Iris pigment epithelial cell (primary cell): ENCODE measurements at regions not wholly inside any gene's neighbourhood (a gene's known extent, or its start where the extent isn't known, plus 50 kb on each side); places are given as distances from the start of the nearest gene placed in this dataset.
A peak's percentile ranks its signal among the peaks of the same experiment; 100 is the strongest.

Source experiments
- DNase-seq: peaks from one replicate; pipeline ENCODE4 v3.0.0-alpha.2; 2011; ENCODE audit warnings: low read depth

DNA sequence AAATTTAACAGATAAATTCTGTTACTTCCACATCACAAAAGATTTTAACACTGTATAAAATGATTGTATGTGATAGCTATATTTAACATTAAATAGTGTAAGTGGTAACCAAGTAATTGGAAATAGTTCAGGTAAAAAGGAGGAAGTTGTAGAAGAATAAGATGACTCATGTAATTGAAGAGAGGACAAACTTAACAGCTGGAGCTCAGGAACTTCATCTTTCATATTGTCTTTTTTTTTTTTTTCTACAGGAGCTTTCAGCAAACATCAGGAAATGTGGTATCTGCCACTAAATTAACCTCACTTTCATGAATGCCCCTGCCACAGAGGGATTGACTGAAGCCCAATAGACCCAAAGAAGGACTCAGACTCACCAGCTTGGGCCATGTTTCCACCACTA, 188.4 kb upstream of the VEGFC start:
- DNase-seq, result no peak

DNA sequence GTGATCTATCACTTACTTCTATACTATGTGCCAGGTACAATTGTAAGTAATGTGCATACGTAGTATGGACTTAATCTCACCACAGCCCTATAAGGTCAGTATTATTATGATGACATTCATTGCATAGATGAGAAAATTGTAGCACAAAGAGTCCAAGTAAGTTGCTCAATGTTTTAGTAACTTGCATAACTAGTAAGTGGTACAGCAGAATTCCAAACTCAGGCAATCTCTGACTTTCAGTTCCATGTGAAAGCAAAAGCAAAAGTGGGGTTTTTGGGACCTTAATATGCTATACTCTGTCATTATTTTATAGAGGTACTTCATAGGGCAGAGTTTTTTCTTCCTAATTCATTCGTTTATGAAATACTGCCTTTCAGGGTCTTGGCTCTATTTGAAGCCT, 188.8 kb upstream of the VEGFC start:
- peak; percentile 89 for DNase-seq

DNA sequence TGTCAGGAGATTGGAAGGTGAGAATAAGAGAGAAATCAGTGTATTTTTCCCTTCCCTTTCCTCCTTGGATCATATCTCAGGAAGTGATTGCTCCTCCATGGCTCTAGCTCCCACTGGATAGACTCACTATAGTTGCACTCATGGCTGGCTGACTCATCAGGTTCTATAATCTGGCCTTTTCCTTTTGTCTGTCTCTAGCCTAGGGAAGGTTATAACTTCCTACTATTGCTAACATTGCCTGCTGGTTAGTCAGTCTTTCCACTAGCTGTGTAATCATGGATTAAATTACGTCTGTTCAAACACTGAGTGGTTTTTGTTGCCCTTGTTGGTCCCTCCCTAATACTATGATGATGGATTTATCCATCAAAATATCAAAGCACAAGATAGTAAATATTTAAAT, 195.5 kb upstream of the VEGFC start:
- peak; percentile 95 for DNase-seq

DNA sequence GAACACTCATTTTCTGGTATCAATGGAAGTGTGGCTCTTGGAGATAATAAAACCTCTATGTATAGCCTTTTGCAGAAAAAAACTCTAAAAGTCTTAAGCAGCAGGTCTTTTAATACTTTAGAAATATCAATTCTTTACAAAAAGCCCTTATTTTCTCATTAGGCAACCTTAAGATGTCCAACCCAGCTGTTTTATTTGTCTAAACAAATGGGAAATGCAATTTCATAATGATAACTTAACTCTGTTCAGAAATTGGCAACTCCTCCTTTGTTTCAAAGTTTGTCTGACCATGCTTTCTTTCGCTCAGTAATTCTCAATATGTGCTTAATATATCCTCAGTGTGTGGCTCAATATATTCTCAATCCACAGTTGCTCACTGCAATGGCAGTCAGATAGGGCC, 196.5 kb upstream of the VEGFC start:
- DNase-seq, result no peak

DNA sequence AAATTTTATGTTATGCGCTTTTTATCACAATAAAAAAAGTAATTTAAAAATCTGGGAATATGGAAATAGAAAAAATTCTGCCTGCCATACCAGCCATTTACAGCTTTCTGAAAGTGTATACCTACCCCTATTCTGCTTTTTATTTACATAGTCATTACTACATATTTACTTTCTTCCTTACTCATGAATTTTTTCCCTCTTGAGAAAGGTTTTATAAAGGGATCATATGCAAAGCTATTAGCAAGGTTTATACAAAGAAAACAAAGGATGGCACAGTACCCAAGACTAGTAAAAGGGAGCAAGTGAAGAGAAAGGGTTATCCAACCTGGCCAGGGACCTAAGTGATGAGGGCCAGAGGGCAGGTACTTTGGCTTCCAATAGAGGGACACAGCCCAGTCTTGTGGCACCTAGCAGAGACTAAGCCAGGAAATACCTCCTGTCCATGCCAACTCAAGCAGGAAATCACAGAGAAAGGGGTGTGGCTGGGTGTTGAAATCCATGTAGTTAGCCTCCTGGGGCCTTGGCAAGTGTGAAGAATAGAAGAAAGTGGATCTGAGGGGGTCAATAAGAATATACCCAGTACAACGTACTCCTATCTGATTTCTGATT, 207.3 kb upstream of the VEGFC start:
- DNase-seq, result no peak

DNA sequence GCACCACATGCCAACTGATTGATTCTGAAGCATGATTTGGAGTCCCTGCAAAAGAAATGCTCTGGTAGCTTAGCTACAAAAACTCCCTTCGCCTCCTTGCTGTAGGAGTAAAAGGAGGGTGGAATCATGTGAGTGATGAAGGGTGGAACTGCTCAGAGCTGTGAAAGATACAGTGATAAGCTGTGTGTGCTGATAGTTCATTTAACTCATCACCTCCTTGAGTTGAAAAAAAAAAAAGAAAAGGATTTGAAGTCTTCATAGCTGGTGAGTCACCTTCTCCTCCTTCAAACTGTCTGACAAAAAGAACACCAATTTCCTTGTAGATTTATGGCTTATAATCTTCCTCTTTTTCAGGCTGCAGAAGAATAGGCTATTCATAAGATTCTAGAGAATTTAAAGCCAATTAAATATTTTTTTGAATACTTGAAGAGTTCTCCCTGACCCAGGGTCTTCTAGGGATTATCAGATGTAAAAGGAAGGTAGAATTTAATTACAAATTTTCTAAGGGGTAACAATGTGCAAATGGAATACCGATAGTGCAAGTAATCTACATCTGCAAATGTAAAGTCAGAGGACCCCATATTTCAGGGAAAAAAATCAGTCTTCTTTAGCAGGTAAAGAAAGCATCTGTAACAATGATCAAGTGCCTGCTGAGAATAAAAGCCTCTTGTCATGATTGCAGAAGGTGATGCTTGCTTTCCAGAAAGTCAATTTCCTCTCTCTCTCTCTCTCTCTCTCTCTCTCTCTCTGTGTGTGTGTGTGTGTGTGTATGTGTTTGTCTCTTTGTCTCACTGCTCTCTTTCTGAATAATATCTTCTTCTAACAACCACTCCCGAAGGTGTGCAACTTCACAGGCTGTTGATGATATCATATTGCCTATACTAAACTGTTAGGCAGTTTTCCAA, 208.8 kb upstream of the VEGFC start:
- DNase-seq, result peak; percentile 56

DNA sequence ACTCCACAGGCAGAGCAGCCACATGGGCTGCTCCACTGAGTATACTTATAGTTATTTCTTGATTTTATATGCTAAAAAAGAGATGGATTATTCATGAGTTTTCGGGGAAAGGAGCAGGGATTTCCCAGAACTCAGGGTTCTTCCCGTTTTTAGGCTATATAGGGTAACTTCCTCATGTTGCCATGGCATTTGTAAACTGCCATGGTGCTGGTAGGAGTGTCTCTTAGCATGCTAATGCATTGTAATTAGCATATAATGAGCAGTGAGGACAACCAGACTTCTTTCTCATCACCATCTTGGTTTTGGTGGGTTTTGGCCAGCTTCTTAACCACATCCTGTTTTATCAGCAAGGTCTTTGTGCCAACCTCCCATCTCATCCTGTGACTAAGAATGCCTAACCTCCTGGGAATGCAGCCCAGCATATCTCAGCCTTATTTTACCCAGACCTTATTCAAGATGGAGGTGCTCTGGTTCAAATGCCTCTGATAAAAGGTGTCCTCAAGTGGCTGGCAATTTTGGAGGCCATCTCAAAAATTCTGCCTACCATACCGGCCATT, 213.0 kb upstream of the VEGFC start:
- peak; percentile 69 for DNase-seq

DNA sequence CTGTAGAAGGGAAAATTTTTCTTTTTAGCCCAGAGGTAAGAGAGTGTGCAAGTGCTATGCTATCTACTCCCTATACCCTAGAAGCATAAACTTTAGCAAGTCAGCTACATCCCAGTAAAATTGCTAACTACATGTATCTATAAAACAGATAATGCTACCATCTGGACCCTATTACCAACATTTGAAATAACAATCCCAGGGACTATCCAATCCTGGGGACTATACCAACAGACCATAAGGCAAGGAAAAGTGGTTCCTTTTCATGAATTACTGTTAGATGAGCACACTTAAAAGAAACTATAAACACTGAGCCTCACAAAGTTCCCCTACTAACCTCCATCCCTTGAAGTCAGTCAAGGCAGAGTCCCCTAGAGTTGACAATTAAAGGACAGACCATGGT, 213.6 kb upstream of the VEGFC start:
- DNase-seq, result no peak

DNA sequence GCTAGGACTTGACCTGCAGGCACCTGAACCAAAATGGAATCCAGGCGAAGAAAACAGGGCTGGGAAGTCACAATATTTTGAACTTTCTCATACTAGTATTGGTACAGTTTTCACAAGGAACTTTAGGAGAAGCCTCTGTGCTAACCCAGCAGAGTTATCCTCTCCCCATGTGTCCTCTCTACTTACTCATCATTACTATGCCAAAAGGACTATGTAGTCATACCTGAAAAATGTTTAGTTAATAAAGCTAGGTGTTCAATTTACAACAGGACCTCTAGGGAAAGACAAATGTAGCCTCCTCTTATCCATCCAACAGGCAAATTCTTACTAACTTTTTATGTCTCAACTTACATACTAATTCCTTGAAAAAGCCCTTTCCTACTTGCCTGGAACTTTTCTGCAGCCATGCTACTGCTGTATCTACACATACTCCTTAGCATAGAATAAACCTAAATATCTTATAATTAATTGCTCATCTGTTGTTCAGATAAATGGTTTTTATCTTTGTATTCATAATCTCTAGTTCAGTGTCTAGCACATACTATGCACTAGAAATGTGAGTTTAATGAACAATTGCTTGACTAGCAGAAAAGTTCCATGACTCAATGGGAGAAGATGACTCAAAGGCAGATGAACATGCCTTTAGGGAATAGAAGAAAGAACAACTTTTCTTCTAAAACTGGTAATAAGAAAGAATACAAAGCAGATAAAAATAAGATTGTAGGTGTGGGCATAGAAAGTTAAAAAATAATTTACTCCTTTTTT, 215.5 kb upstream of the VEGFC start:
- peak; percentile 67 for DNase-seq

DNA sequence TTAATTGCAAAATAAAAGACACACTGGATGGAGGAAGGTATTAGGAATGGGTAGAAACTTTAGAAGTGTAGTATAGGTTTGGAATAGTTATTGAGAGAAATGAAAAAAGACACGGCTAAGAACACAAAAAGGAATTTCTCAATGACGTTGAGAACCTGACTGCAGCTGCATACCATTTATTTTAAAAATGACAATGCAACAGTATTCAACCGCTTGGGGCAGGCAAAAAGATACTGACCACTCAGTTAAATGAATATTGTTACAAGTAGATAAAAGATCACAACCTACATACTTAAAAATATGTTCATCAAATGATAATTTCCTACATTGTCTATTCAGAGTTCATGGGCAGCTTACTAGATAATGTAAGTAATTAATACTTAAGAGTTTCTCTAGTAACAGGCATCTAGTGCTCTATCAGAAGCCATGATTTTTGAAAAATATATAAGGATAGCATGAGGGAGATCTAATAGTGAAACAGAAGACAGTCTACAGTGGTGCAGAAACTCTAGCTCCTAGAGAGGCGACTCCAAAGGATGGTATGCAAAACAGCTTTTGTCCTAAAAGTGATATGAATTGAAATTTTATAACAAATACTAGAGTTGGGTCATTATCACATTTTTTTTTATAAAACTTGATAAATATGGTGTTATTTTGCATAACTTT, 216.2 kb upstream of the VEGFC start:
- DNase-seq, result no peak

DNA sequence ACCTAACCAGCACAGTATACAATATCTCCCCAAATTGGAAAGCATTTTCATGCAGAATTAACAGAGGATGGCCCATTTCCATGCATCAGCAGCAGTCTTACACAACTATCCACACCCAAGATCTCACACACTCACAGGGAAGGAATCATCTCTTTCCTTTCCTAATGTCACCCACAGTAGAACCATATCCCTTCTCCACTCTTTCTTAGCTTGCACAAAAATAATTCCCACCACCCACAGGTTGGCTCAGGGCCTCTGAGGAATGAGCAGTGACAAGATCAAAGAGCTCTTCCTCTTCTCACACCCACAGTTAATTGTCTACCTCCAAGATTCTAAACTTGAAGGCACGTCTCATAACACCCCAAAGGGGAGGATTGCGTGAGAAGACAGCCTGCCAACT, 217.7 kb upstream of the VEGFC start:
- no peak for DNase-seq

DNA sequence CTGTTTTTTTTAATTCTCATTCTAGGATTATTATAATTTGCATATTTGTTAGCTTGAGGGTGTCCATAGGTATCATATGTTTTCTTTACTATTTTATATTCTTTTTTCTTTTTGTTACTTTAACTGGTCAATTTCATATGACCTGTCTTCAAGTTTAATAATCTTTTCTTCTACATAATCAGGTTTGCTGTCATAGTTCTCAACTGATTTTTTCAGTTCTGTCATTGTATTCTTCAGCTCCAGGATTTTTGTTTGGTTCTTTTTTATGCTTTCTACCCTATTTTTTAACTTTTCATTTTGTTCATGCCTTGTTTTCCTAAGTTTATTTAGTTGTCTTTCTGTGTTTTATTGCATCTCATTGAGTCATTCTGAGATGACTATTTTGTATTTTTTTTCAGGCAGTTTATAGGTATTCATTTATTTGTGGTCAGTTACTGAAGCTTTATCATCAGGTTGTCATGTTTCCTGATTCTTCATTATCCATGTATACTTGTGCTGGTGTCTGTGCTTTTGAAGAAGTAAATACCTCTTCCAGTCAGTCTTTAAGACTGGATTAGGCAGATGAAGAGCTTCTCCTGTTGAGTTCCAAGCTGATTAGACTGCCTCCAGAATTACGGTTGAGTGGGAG, 220.3 kb upstream of the VEGFC start:
- DNase-seq, result no peak

DNA sequence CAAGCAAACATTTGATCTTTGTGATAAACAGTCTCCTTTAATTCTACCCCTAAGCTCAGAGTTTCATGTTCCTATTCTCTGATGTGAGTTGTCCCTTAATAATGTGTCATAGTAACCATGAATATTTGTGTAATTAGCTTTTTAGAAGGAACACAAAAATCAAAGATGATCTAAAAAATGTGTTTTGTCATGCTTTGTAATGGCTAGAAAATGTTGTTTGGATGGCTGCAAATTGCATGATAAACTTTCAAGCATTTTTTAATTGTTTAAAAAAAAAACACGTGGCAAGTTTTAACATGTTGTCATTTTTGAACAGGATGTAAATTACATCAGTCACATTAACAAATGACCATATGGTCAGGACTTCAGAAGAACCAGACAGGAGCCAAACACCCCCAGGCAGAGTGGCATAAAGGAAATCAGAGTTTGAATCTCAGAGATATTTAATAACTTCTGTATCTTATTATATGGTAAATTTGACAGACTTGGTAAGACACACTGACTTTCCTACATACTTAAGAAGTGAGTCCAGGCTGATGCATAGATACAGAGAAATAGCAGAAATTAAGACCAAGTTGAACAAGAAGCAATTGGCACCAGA, 223.9 kb upstream of the VEGFC start:
- DNase-seq, result peak; percentile 27

DNA sequence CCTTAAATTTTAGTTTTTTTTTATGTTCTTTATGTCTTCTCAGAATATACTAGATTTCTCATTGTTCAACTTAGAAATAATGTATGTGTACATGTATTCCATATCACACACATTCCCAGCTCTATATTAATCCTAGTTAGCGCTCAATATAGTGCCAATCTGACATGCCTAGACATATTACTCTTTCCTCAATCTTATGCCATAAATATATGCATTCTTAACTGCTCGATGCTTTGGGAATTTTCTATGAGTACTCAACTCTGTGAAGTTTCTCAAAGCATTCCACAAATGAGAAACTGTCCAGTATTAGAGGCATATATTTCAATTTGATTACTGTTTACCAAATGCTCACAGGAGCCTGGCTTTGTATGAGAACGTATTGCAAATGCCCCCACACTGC, 231.2 kb upstream of the VEGFC start:
- no peak for DNase-seq

DNA sequence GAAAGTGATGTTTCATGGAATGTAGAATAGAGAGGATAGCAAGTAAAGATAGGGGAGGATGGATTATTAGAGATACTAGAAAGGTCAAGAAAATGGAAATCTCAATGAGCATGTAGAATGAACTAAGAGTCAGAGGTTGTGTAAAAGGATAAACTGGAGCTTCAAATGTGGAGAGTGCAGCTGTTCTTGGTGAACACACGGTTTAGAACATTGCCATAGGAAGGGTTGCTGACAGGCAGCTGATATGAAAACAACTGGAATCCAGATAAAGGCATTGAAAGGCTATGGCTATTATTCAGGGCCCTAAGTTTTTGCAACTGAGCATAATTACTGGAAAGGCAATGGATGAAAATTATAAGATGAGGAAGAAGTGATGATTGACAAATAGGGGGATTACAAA, 239.6 kb upstream of the VEGFC start:
- no peak for DNase-seq

DNA sequence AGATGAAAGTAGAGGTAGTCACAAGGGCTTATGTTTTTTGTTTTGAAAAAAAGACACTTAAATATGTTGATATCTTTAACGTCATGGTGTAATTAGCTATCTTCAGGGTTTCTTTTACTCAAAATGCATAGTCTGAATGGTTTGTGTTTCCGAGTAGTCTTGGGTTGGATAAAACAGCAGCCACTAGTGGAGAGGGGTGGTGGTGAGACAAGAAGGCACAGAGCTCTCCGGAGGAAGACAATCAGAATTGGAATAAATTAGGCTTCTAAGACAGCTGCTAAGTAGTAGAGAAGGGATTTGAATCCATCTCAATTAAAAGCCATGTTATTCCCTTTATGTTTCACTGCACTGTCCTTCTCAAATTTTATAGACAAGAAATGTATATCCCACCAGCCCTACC, 240.4 kb upstream of the VEGFC start:
- peak; percentile 6 for DNase-seq

DNA sequence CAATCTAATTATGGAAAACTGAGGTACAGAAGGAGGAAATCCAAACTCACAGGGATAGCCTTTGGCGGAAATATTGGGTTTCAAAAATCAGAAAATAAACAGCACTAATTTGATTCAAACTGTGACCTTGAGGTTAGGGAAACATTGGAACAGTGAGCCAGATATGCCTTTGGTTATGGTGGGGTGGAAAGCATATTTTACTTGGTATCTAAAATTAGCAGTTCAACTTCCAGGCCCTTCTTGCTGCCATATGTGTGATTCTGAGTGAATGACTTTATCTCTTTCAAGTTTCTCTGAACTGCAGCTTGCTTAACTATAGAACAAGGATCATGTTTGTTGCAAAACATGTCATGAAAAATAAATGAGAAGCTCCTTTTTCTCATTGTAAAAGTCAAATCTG, 240.9 kb upstream of the VEGFC start:
- DNase-seq, result no peak

DNA sequence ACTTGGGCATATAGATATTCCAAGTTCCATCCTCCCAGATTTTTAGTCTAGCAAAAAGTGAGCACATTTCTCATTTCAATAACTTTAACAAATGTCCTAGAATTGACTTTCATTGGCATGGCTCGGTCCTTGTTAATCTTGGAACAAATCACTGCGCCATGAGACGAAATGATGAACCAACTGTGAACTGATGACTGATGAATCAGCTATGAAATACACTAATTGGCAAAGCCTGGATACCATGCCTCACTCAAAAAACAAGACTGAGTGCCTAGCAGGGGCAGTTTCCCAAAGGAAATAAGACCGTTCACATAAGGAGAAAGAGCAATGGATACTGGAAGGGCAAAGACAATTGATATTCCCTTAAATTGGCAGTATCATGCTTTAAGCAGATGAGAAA, 248.6 kb upstream of the VEGFC start:
- no peak for DNase-seq

DNA sequence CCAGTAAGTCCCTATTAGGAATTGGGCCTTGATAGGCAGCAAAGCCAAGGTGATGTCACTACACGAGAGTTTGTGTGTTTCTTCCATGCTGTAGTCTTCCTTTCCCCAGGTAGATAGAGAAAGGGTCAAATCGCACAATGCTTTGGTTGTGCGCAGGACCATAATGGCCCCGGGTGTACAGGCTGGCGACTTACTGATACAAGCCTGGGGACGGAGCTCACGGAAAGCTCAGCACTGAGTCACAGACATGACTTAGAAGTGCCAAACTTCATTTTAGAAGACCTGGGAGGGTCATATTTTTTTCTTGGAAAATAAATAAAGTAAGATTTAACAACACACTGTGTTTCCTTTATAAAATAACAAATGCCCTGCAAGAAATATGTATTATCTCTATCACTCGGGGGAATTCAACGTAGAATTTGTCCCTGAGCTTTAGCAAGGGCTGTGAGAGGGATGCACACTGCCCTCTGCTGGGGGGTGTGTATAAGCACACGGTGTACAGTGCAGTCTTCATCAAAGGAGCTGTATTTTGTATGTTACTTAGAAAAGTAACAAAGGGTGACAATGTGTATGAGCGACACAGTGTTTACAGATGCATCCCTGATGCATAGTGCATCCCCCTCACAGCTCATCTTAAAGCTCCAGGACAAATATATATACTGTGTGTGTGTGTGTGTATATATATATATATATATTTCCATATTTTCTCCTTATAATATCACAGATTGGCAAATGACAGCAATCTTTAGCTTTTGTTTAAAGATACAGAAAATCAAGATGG, 254.5 kb upstream of the VEGFC start:
- DNase-seq, result peak; percentile 77

DNA sequence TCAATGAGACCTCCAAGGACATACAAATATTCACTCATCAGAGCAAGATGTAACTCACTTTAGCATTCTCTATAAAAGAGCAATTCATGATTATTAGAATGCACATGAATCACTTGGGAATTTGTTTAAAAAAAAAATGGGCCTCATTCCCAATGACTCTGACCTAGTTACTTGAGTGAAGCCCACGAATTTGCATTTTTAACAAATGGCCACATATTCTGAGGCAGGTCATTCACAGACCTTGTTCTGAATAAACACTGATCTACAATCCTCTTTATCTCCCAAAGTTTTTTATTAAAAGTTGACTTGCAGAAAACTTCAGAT, 255.1 kb upstream of the VEGFC start:
- peak; percentile 24 for DNase-seq
